IMR-90 (cell line): ENCODE measurements at regions not wholly inside any gene's neighbourhood (a gene's known extent, or its start where the extent isn't known, plus 50 kb on each side); places are given as distances from the start of the nearest gene placed in this dataset.

ENCODE experiments used
- BHLHE40 ChIP-seq: fragments of 150-350 bp; IDR thresholded peaks from 2 replicates; pipeline ENCODE4 v1.6.1; 2016; ENCODE audit warnings: mild to moderate bottlenecking, low read depth, low read length
- CTCF ChIP-seq: conservative IDR thresholded peaks from 2 replicates; pipeline ENCODE4 v1.5.1; 2012; ENCODE audit warnings: mild to moderate bottlenecking, low read depth, low read length, improper control_type of control experiment
- POLR2A ChIP-seq: IDR thresholded peaks from 2 replicates; pipeline ENCODE4 v1.6.1; 2012; ENCODE audit warnings: mild to moderate bottlenecking, low read depth, low read length
- RAD21 ChIP-seq: IDR thresholded peaks from 2 replicates; pipeline ENCODE4 v1.6.1; 2012; ENCODE audit warnings: low read length, improper control_type of control experiment
- TF ChIP-seq, protein P1 (sequence below): fragments of 150-350 bp; IDR thresholded peaks from 2 replicates; pipeline ENCODE4 v1.6.1; 2017; ENCODE audit warnings: mild to moderate bottlenecking, antibody characterized with exemption, low read length, low read depth

- TF ChIP-seq RAD21 (no peak), BHLHE40 (no peak), CTCF (no peak), POLR2A (no peak)
- TF ChIP-seq, protein P1, sequence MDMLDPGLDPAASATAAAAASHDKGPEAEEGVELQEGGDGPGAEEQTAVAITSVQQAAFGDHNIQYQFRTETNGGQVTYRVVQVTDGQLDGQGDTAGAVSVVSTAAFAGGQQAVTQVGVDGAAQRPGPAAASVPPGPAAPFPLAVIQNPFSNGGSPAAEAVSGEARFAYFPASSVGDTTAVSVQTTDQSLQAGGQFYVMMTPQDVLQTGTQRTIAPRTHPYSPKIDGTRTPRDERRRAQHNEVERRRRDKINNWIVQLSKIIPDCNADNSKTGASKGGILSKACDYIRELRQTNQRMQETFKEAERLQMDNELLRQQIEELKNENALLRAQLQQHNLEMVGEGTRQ: no peak
These were observed 205.5 kb downstream of the HS3ST3B1 start for GRCh38 chr17:14506364-14506763.
